ENCODE measurements at regions not wholly inside any gene's neighbourhood (a gene's known extent, or its start where the extent isn't known, plus 50 kb on each side); places are given as distances from the start of the nearest gene placed in this dataset.

DNA sequence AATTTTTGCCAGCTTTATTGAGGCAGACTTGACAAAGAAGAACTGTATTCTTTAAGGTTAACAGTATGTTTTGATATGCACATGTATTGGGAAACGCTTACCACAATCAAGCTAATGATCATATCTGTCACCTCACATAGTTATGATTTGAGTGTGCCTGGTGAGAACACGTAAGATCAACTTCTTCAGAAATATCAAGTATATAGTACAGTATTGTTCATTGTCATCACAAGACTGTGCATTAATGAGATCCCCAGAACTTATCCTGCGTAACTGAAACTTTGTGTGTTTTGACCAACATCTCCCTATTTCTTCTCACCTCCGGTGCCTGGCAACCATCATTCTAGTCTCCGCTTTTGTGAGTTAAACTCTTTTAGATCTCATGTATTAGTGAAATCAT is 756.4 kb upstream of the EEF2KMT start:
- TF ChIP-seq, protein P1, sequence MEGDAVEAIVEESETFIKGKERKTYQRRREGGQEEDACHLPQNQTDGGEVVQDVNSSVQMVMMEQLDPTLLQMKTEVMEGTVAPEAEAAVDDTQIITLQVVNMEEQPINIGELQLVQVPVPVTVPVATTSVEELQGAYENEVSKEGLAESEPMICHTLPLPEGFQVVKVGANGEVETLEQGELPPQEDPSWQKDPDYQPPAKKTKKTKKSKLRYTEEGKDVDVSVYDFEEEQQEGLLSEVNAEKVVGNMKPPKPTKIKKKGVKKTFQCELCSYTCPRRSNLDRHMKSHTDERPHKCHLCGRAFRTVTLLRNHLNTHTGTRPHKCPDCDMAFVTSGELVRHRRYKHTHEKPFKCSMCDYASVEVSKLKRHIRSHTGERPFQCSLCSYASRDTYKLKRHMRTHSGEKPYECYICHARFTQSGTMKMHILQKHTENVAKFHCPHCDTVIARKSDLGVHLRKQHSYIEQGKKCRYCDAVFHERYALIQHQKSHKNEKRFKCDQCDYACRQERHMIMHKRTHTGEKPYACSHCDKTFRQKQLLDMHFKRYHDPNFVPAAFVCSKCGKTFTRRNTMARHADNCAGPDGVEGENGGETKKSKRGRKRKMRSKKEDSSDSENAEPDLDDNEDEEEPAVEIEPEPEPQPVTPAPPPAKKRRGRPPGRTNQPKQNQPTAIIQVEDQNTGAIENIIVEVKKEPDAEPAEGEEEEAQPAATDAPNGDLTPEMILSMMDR (IDR thresholded peaks at IDR 0.05): no peak
- no peak for TF ChIP-seq POLR2A (IDR thresholded peaks at IDR 0.05)

Measured in uterus (tissue), 2 donors.